Heart left ventricle (tissue), 16 donors: ENCODE measurements at regions not wholly inside any gene's neighbourhood (a gene's known extent, or its start where the extent isn't known, plus 50 kb on each side); places are given as distances from the start of the nearest gene placed in this dataset.
"Not testable (repeated sequence)": the region's sequence is repeated elsewhere in the genome, so short reads cannot be mapped to it uniquely, and the experiment has no call there.

Source experiments
- ATAC-seq, 4 donors: fragments of 200-7000 bp; cut with Tn5 transposase; one replicate each; pipeline ENCODE4 v1.9.1; 2020 to 2022; ENCODE audit warnings: moderate library complexity in 4 of 4, mild to moderate bottlenecking in 3 of 4, moderate number of reproducible peaks in 1 of 4
- DNase-seq, 5 donors: peaks; one replicate each; pipeline ENCODE4 v3.0.0-alpha.2; 2020
- H3K27ac ChIP-seq, 12 donors: fragments of 200-600 bp; sonication (generic) in 4 of 12; one replicate each; pipeline versions ENCODE4 v1.5.0 to v1.8.0; 2016 to 2022; ENCODE audit warnings: mild to moderate bottlenecking in 2 of 12
- H3K27me3 ChIP-seq, 9 donors: fragments of 200-600 bp; sonication (generic) in 2 of 9; one replicate each; pipeline versions ENCODE4 v1.5.1 to v1.8.0; 2016 to 2022; ENCODE audit warnings: mild to moderate bottlenecking in 3 of 9
- H3K36me3 ChIP-seq, 9 donors: fragments of 200-600 bp; sonication (generic) in 2 of 9; one replicate each; pipeline versions ENCODE4 v1.5.0 to v1.8.0; 2018 to 2022; ENCODE audit warnings: mild to moderate bottlenecking in 2 of 9
- H3K4me1 ChIP-seq, 12 donors: fragments of 200-600 bp; sonication (generic) in 4 of 12; one replicate each; pipeline versions ENCODE4 v1.5.0 to v1.8.0; 2016 to 2022; ENCODE audit warnings: mild to moderate bottlenecking in 3 of 12
- H3K4me3 ChIP-seq, 12 donors: fragments of 200-600 bp; sonication (generic) in 4 of 12; one replicate each; pipeline versions ENCODE4 v1.5.0 to v1.8.0; 2017 to 2022; ENCODE audit warnings: mild to moderate bottlenecking in 9 of 12, moderate library complexity in 4 of 12
- H3K9me3 ChIP-seq, 12 donors: fragments of 200-600 bp; sonication (generic) in 4 of 12; one replicate each; pipeline versions ENCODE4 v1.5.0 to v1.8.0; 2016 to 2022; ENCODE audit warnings: mild to moderate bottlenecking in 1 of 12
- CTCF ChIP-seq, 12 donors: fragments of 200-600 bp; sonication (generic) in 4 of 12; IDR thresholded peaks; one replicate each; pipeline versions ENCODE4 v1.5.0 to v1.8.0; 2018 to 2022; ENCODE audit warnings: antibody characterized with exemption in 12 of 12, mild to moderate bottlenecking in 5 of 12
- POLR2A ChIP-seq, 2 donors: fragments of 450-650 bp; IDR thresholded peaks; one replicate each; pipeline ENCODE4 v1.6.1; 2017; ENCODE audit warnings: antibody characterized with exemption in 2 of 2, mild to moderate bottlenecking in 2 of 2, moderate library complexity in 2 of 2
- WGBS, 4 donors: extraction: QIAGEN DNeasy Blood & Tissue Kit in 2 of 4; methylation state at CpG; one replicate each; pipeline versions ENCODE4 v1.1.5 to v1.1.7; 2013 to 2018; 5-methylcytosine and 5-hydroxymethylcytosine counted together
- intact Hi-C, 10 donors: fragments of 100-400 bp; cut with DNase I; formaldehyde crosslinking; loops; one replicate each; pipeline versions ENCODE4 v1.11.1 to v1.14.2; 2022
- donor health status: ischemic (EF 13 %, LVEDD 7.1; RV severe dilation, severe dysfunction).
- donor health status: healthy with polysubstance abuse.
- donor health status: DM: no; HTN: yes; CAD: no.
- donor health status: DM: no; HTN: no; CAD: no.
- donor health status: ischemic (EF 25% LVEDD 6.9; RV normal size, moderate dysfunction).
- donor health status: ischemic (EF 25% LVEDD 5.7; RV mildly dilated, moderate dysfunction).
- donor health status: healthy.
- donor health status: DM: yes; HTN: yes; CAD: no.
- donor health status: ischemic (EF 35%, LVEDD 5.7; RV mildly dilated, moderate dysfunction).
- donor health status: nonischemic (EF 11% LVEDD 7.7; RV severe dilation, severe dysfunction).
- donor health status: DM: yes; HTN: yes; CAD: no.
- donor health status: PGD.
- donor health status: ischemic (EF 29% LVEDD 5.4; RV normal size, mild dysfunction).
- donor health status: nonischemic (EF 23%, LVEDD 6.1; RV moderate dilation, normal function).

DNA sequence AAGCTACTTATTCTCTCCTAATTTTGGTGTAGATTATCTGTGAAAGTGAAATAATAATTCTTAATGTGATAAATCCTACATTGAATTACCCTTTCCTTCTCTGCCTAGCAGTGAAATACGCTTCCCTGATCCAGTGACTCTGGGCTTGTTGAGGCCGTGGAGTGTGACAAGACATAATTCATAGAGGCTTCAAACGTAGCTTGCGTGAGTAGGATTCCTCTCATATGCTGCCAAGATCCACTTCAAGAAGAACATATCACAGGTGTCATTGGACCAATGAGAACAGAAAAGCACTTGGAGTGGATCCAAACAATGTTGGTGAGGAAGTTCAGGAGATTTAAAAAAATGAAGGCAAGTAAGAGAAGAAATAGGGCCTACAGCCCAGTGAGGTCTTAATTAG is 221.3 kb upstream of the TMEFF2 start:
- intact Hi-C loops = no loop called here
- no peaks in the 10 kb centered on the region for H3K4me1 ChIP-seq
- no peak for ATAC-seq
- no peaks in the 10 kb centered on the region for H3K27me3 ChIP-seq
- H3K4me3 ChIP-seq = no peak overlapping the region
- 24 to 37% (median 33%) methylated on average over 4 of the region's 4 CpGs for WGBS, 4 donors
- no peaks in the 10 kb centered on the region for H3K36me3 ChIP-seq
- no peak overlapping the region for H3K27ac ChIP-seq
- H3K9me3 ChIP-seq = peaks cover 0 to 15% (median 0%) of the 10 kb centered on the region in 12 donors
- DNase-seq = no peak
- no peak for TF ChIP-seq CTCF (IDR thresholded peaks at IDR 0.05)
- TF ChIP-seq POLR2A (IDR thresholded peaks at IDR 0.05) = no peak

DNA sequence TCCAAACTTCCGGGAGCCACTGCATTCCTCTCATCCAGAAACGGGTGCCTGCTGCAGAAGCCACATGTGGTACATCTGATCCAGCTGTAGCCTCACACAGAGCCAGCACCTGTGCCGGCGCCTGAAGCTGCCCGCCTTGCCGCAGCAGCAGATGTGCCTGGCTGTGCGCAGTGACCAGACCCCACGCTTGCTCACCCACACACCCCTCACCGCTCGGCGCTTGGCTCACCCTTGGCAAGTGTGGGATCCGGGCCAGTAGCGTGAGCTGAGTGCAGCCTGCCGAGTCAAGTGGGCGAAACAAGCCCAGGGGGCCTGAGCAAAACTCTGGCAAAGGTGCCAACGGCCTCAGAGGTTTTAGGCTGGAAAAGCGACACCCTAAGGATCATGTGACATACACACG is 220.1 kb upstream of the TMEFF2 start:
- ATAC-seq = peak in 1 of 4 donors; percentile 45
- no peaks in the 10 kb centered on the region for H3K36me3 ChIP-seq
- intact Hi-C loops = no loop called here
- H3K9me3 ChIP-seq = peaks cover 0 to 15% (median 0%) of the 10 kb centered on the region in 12 donors
- peak in 3 of 5 donors; percentile 15 to 51 (median 20) for DNase-seq
- no peak overlapping the region for H3K4me3 ChIP-seq
- H3K27ac ChIP-seq = no peak overlapping the region
- no peak for TF ChIP-seq POLR2A (IDR thresholded peaks at IDR 0.05)
- TF ChIP-seq CTCF (IDR thresholded peaks at IDR 0.05) = no peak
- no peaks in the 10 kb centered on the region for H3K27me3 ChIP-seq
- WGBS, 4 donors = 86 to 89% (median 88%) methylated on average over 16 to 18 of the region's 18 CpGs
- no peaks in the 10 kb centered on the region for H3K4me1 ChIP-seq

- H3K4me1 ChIP-seq = no peaks in the 10 kb centered on the region
- no peaks in the 10 kb centered on the region for H3K36me3 ChIP-seq
- DNase-seq (no peak), ATAC-seq (no peak)
- WGBS, 4 donors = 84 to 93% (median 90%) methylated on average over 8 to 13 of the region's 13 CpGs
- H3K27ac ChIP-seq = no peak overlapping the region
- H3K4me3 ChIP-seq = no peak overlapping the region
- intact Hi-C loops = no loop called here
- no peak for TF ChIP-seq CTCF (IDR thresholded peaks at IDR 0.05)
- TF ChIP-seq POLR2A (IDR thresholded peaks at IDR 0.05) = no peak
- H3K27me3 ChIP-seq = no peaks in the 10 kb centered on the region
- peaks cover 0 to 15% (median 0%) of the 10 kb centered on the region in 12 donors for H3K9me3 ChIP-seq
Observed at GRCh38 chr2:192413812-192414681, 219.3 kb upstream of the TMEFF2 start.

GRCh38 chr2:192412866-192413265 is 218.1 kb upstream of the TMEFF2 start:
- H3K9me3 ChIP-seq = peaks cover 0 to 15% (median 0%) of the 10 kb centered on the region in 12 donors
- H3K4me3 ChIP-seq, DNase-seq, ATAC-seq, H3K27ac ChIP-seq, H3K36me3 ChIP-seq, H3K4me1 ChIP-seq, intact Hi-C loops, H3K27me3 ChIP-seq: not testable (repeated sequence)
- WGBS, 4 donors = 80 to 91% (median 83%) methylated on average over 10 of the region's 10 CpGs
